Vagina (tissue), 2 donors: ENCODE measurements at regions not wholly inside any gene's neighbourhood (a gene's known extent, or its start where the extent isn't known, plus 50 kb on each side); places are given as distances from the start of the nearest gene placed in this dataset.

Experiments used
- CTCF ChIP-seq, 3 experiments: fragments of 450-650 bp in 2 of 3; fragments of 200-600 bp in 1 of 3; sonication (generic) in 1 of 3; IDR thresholded peaks; one replicate each; pipeline ENCODE4 v1.5.1; 2017 to 2019; ENCODE audit warnings: antibody characterized with exemption in 3 of 3, mild to moderate bottlenecking in 2 of 3, moderate library complexity in 2 of 3
- POLR2A ChIP-seq, 2 donors: fragments of 450-650 bp; IDR thresholded peaks; one replicate each; pipeline ENCODE4 v1.6.1; 2017; ENCODE audit warnings: antibody characterized with exemption in 2 of 2, mild to moderate bottlenecking in 2 of 2, moderate library complexity in 2 of 2
- POLR2AphosphoS5 ChIP-seq, 2 donors: sonication (generic); formaldehyde crosslinking; IDR thresholded peaks; one replicate each; pipeline ENCODE4 v1.9.0; 2017; ENCODE audit warnings: antibody characterized with exemption in 2 of 2, mild to moderate bottlenecking in 2 of 2, low read depth in 1 of 2; ENCODE audit not compliant: insufficient read depth in 1 of 2

- TF ChIP-seq POLR2A (IDR thresholded peaks at IDR 0.05) (no peak), CTCF (IDR thresholded peaks at IDR 0.05) (no peak), POLR2AphosphoS5 (IDR thresholded peaks at IDR 0.05; ENCODE audit: insufficient read depth in 1 of 2, low read depth in 1 of 2) (no peak)
These were observed 374.5 kb downstream of the PLA2G4A start for GRCh38 chr1:187203257-187203656.
